ENCODE measurements at regions not wholly inside any gene's neighbourhood (a gene's known extent, or its start where the extent isn't known, plus 50 kb on each side); places are given as distances from the start of the nearest gene placed in this dataset.
"Not testable (repeated sequence)": the region's sequence is repeated elsewhere in the genome, so short reads cannot be mapped to it uniquely, and the experiment has no call there.

- TF ChIP-seq POLR2A (IDR thresholded peaks at IDR 0.05; ENCODE audit: low read length); GATA1 (IDR thresholded peaks at IDR 0.05; ENCODE audit: low read depth, low read length): not testable (repeated sequence)
Observed at GRCh38 chr5:1598950-1599737, 75.4 kb upstream of the LPCAT1 start.

All from erythroblast (primary cell).